HG02938 (cell line): ENCODE measurements at regions not wholly inside any gene's neighbourhood (a gene's known extent, or its start where the extent isn't known, plus 50 kb on each side); places are given as distances from the start of the nearest gene placed in this dataset.
"Not testable (repeated sequence)": the region's sequence is repeated elsewhere in the genome, so short reads cannot be mapped to it uniquely, and the experiment has no call there.

Experiments
- ATAC-seq: cut with Tn5 transposase; IDR thresholded peaks from one replicate; pipeline ENCODE4 v1.9.1; 2021; ENCODE audit warnings: mild to moderate bottlenecking, moderate library complexity; ENCODE audit not compliant: unreplicated experiment

GRCh38 chr4:161329852-161330251 lies 833.9 kb downstream of the FSTL5 start:
- no peak for ATAC-seq

- no peak for ATAC-seq
Measured at GRCh38 chr4:161321706-161322105, 842.1 kb downstream of the FSTL5 start.

- ATAC-seq: peak; percentile 60
Measured at GRCh38 chr4:161320377-161320776, 843.4 kb downstream of the FSTL5 start.

- ATAC-seq: no peak
Measured at GRCh38 chr4:161317000-161317399, 846.8 kb downstream of the FSTL5 start.

GRCh38 chr4:161314371-161314770 lies 849.4 kb downstream of the FSTL5 start:
- no peak for ATAC-seq

GRCh38 chr4:161303551-161303950 lies 860.2 kb downstream of the FSTL5 start:
- ATAC-seq: no peak

- no peak for ATAC-seq
Measured at GRCh38 chr4:161291222-161291621, 872.6 kb downstream of the FSTL5 start.

- ATAC-seq: no peak
Measured at GRCh38 chr4:161287678-161288352, 876.0 kb downstream of the FSTL5 start.

- no peak for ATAC-seq
Measured at GRCh38 chr4:161285461-161285860, 878.3 kb downstream of the FSTL5 start.

GRCh38 chr4:161280929-161281328 lies 882.9 kb downstream of the FSTL5 start:
- no peak for ATAC-seq

- no peak for ATAC-seq
Measured at GRCh38 chr4:161279095-161279494, 884.7 kb downstream of the FSTL5 start.

- not testable (repeated sequence) for ATAC-seq
Measured at GRCh38 chr4:161277150-161277787, 886.5 kb downstream of the FSTL5 start.

- ATAC-seq: no peak
Measured at GRCh38 chr4:161273607-161274006, 890.2 kb downstream of the FSTL5 start.

GRCh38 chr4:161260819-161261218 lies 903.0 kb downstream of the FSTL5 start:
- no peak for ATAC-seq

- no peak for ATAC-seq
Measured at GRCh38 chr4:161256716-161257115, 907.1 kb downstream of the FSTL5 start.

- no peak for ATAC-seq
Measured at GRCh38 chr4:161256172-161256571, 907.6 kb downstream of the FSTL5 start.

- ATAC-seq: no peak
Measured at GRCh38 chr4:161254375-161254774, 909.4 kb downstream of the FSTL5 start.

- ATAC-seq: peak; percentile 79
Measured at GRCh38 chr4:161252520-161253141, 911.2 kb downstream of the FSTL5 start.

GRCh38 chr4:161249779-161250440 lies 913.9 kb downstream of the FSTL5 start:
- ATAC-seq: no peak

GRCh38 chr4:161248880-161249279 lies 914.9 kb downstream of the FSTL5 start:
- ATAC-seq: no peak

GRCh38 chr4:161247831-161248230 lies 916.0 kb downstream of the FSTL5 start:
- ATAC-seq: no peak

- ATAC-seq: no peak
Measured at GRCh38 chr4:161238033-161238432, 925.8 kb downstream of the FSTL5 start.
